ENCODE measurements at regions not wholly inside any gene's neighbourhood (a gene's known extent, or its start where the extent isn't known, plus 50 kb on each side); places are given as distances from the start of the nearest gene placed in this dataset.

- DNase-seq (ENCODE audit: low read depth, low spot score) (no peak), FAIRE-seq (no peak)
- no peaks in the 10 kb centered on the region for H3K9me1 ChIP-seq (ENCODE audit: control insufficient read depth, extremely low read depth, insufficient read depth, low read length)
- H3K79me2 ChIP-seq (ENCODE audit: control insufficient read depth, insufficient read depth, low read length): no peaks in the 10 kb centered on the region
- H3K9ac ChIP-seq (ENCODE audit: control insufficient read depth, extremely low read depth, insufficient read depth, low read length): no peak overlapping the region
- no peaks in the 10 kb centered on the region for H3K27me3 ChIP-seq (ENCODE audit: control insufficient read depth, extremely low read depth, insufficient read depth, low read length)
- TF ChIP-seq EZH2 (IDR thresholded peaks at IDR 0.05; ENCODE audit: low read length): no peak
- TF ChIP-seq CTCF (optimal IDR thresholded peaks at IDR 0.05 in 1 of 3, IDR thresholded peaks at IDR 0.05 in 1 of 3, conservative IDR thresholded peaks at IDR 0.05 in 1 of 3; ENCODE audit: extremely low read depth in 1 of 3, insufficient read depth in 2 of 3, low read length in 3 of 3): no peak
- H3K4me1 ChIP-seq (ENCODE audit: control insufficient read depth, extremely low read depth, insufficient read depth, low read length): peaks cover 27% of the 10 kb centered on the region
- H4K20me1 ChIP-seq (ENCODE audit: control insufficient read depth, extremely low read depth, insufficient read depth, low read length): no peaks in the 10 kb centered on the region
- H2AFZ ChIP-seq (ENCODE audit: control insufficient read depth, low read length): no peak overlapping the region
- no peaks in the 10 kb centered on the region for H3K36me3 ChIP-seq (ENCODE audit: control insufficient read depth in 2 of 2, extremely low read depth in 1 of 2, insufficient read depth in 2 of 2, low read length in 2 of 2)
- no peaks in the 10 kb centered on the region for H3K9me3 ChIP-seq (ENCODE audit: control insufficient read depth, low read depth, low read length)
- H3K27ac ChIP-seq (ENCODE audit: control insufficient read depth, insufficient read depth, low read length): no peak overlapping the region
- H3K4me2 ChIP-seq (ENCODE audit: control insufficient read depth, extremely low read depth, insufficient read depth, low read depth, low read length): no peak overlapping the region
- no peak overlapping the region for H3K4me3 ChIP-seq (ENCODE audit: control insufficient read depth in 2 of 3, extremely low read depth in 1 of 3, insufficient read depth in 2 of 3, low read depth in 1 of 3, low read length in 3 of 3)
- dilution Hi-C loops (cut with MboI; ENCODE audit: extremely low pct_ligation_motif_present, low sequenced_read_pairs): no loop called here
Measured at GRCh38 chr12:28874758-28875157, 274.3 kb upstream of the FAR2 start.

- Histone ChIP-seq H3K79me2 (ENCODE audit: control insufficient read depth, insufficient read depth, low read length) (no peaks in the 10 kb centered on the region), H3K27me3 (ENCODE audit: control insufficient read depth, extremely low read depth, insufficient read depth, low read length) (no peaks in the 10 kb centered on the region), H3K27ac (ENCODE audit: control insufficient read depth, insufficient read depth, low read length) (no peak overlapping the region), H3K36me3 (ENCODE audit: control insufficient read depth in 2 of 2, extremely low read depth in 1 of 2, insufficient read depth in 2 of 2, low read length in 2 of 2) (no peaks in the 10 kb centered on the region), H3K4me1 (ENCODE audit: control insufficient read depth, extremely low read depth, insufficient read depth, low read length) (peaks cover 13% of the 10 kb centered on the region), H3K4me2 (ENCODE audit: control insufficient read depth, extremely low read depth, insufficient read depth, low read depth, low read length) (no peak overlapping the region), H3K4me3 (ENCODE audit: control insufficient read depth in 2 of 3, extremely low read depth in 1 of 3, insufficient read depth in 2 of 3, low read depth in 1 of 3, low read length in 3 of 3) (no peak overlapping the region), H3K9me1 (ENCODE audit: control insufficient read depth, extremely low read depth, insufficient read depth, low read length) (no peaks in the 10 kb centered on the region), H3K9me3 (ENCODE audit: control insufficient read depth, low read depth, low read length) (no peaks in the 10 kb centered on the region), H4K20me1 (ENCODE audit: control insufficient read depth, extremely low read depth, insufficient read depth, low read length) (no peaks in the 10 kb centered on the region), H3K9ac (ENCODE audit: control insufficient read depth, extremely low read depth, insufficient read depth, low read length) (no peak overlapping the region), H2AFZ (ENCODE audit: control insufficient read depth, low read length) (no peak overlapping the region)
- FAIRE-seq (no peak), DNase-seq (ENCODE audit: low read depth, low spot score) (no peak)
- TF ChIP-seq CTCF (optimal IDR thresholded peaks at IDR 0.05 in 1 of 3, IDR thresholded peaks at IDR 0.05 in 1 of 3, conservative IDR thresholded peaks at IDR 0.05 in 1 of 3; ENCODE audit: extremely low read depth in 1 of 3, insufficient read depth in 2 of 3, low read length in 3 of 3) (no peak), EZH2 (IDR thresholded peaks at IDR 0.05; ENCODE audit: low read length) (no peak)
- dilution Hi-C loops (cut with MboI; ENCODE audit: extremely low pct_ligation_motif_present, low sequenced_read_pairs): no loop called here
Measured at GRCh38 chr12:28876196-28876798, 272.8 kb upstream of the FAR2 start.

Measured in keratinocyte (primary cell).